HCT116 (cell line): ENCODE measurements at regions not wholly inside any gene's neighbourhood (a gene's known extent, or its start where the extent isn't known, plus 50 kb on each side); places are given as distances from the start of the nearest gene placed in this dataset.

Source experiments
- CBX3 ChIP-seq: IDR thresholded peaks from 2 replicates; pipeline ENCODE4 v1.6.1; 2012; ENCODE audit warnings: low read depth
- CEBPB ChIP-seq: IDR thresholded peaks from 2 replicates; pipeline ENCODE4 v1.6.1; 2012; ENCODE audit warnings: low read depth
- CTCF ChIP-seq, 3 experiments: fragments of 200-600 bp in 1 of 3; sonication (generic) in 1 of 3; IDR thresholded peaks in 2 of 3; conservative IDR thresholded peaks in 1 of 3; 2 replicates each; pipeline ENCODE4 v1.5.1; 2012 to 2017; ENCODE audit warnings: low read depth in 2 of 3, low read length in 2 of 3, antibody characterized with exemption in 1 of 3, borderline replicate concordance in 1 of 3, control low read depth in 1 of 3, mild to moderate bottlenecking in 1 of 3, mixed read lengths in 1 of 3, mixed run types in 1 of 3, moderate library complexity in 1 of 3; ENCODE audit not compliant: insufficient read depth in 1 of 3
- FOSL1 ChIP-seq: IDR thresholded peaks from 2 replicates; pipeline ENCODE4 v1.6.1; 2012; ENCODE audit warnings: low read depth
- POLR2A ChIP-seq: IDR thresholded peaks from 2 replicates; pipeline ENCODE4 v1.7.0; 2011; ENCODE audit warnings: borderline replicate concordance; ENCODE audit not compliant: insufficient read depth, insufficient read length; ENCODE audit errors: extremely low read depth
- POLR2AphosphoS5 ChIP-seq: IDR thresholded peaks from 2 replicates; pipeline ENCODE4 v1.6.1; 2011; ENCODE audit warnings: mild to moderate bottlenecking, low read depth, low read length, moderate library complexity
- RAD21 ChIP-seq: IDR thresholded peaks from 2 replicates; pipeline ENCODE4 v1.6.1; 2012; ENCODE audit warnings: low read depth, mild to moderate bottlenecking
- SP1 ChIP-seq: IDR thresholded peaks from 2 replicates; pipeline ENCODE4 v1.6.1; 2012; ENCODE audit warnings: low read depth
- SRF ChIP-seq: IDR thresholded peaks from 2 replicates; pipeline ENCODE4 v1.6.1; 2012; ENCODE audit warnings: low read depth
- TCF7L2 ChIP-seq: IDR thresholded peaks from 2 replicates; pipeline ENCODE4 v1.7.0; 2011; ENCODE audit warnings: borderline replicate concordance, inconsistent platforms; ENCODE audit not compliant: insufficient read depth, insufficient read length; ENCODE audit errors: extremely low read depth
- YY1 ChIP-seq: IDR thresholded peaks from 2 replicates; pipeline ENCODE4 v1.6.1; 2011; ENCODE audit warnings: low read length, low read depth, moderate library complexity, mild to moderate bottlenecking; ENCODE audit not compliant: insufficient replicate concordance; ENCODE audit errors: extremely low read depth
- ZBTB33 ChIP-seq: IDR thresholded peaks from 2 replicates; pipeline ENCODE4 v1.6.1; 2011; ENCODE audit warnings: mild to moderate bottlenecking, low read length, moderate library complexity; ENCODE audit not compliant: insufficient replicate concordance; ENCODE audit errors: extremely low read depth

- TF ChIP-seq ZBTB33 (no peak), TCF7L2 (no peak), CTCF (IDR thresholded peaks at IDR 0.05 in 2 of 3, conservative IDR thresholded peaks at IDR 0.05 in 1 of 3; ENCODE audit: borderline replicate concordance in 1 of 3, insufficient read depth in 1 of 3, low read depth in 2 of 3, low read length in 2 of 3) (no peak), RAD21 (no peak), YY1 (no peak), POLR2AphosphoS5 (no peak), SRF (no peak), CBX3 (no peak), POLR2A (no peak), SP1 (no peak), FOSL1 (no peak), CEBPB (no peak)
Observed at GRCh38 chr16:85548375-85548774, 64.7 kb upstream of the GSE1 start (continued).
